HCT116 (cell line): ENCODE measurements at regions not wholly inside any gene's neighbourhood (a gene's known extent, or its start where the extent isn't known, plus 50 kb on each side); places are given as distances from the start of the nearest gene placed in this dataset.

ENCODE experiments used
- ATAC-seq: fragments of 200-7000 bp; cut with Tn5 transposase; 2 replicates; pipeline ENCODE4 v1.9.1; 2020; ENCODE audit warnings: mild to moderate bottlenecking, moderate library complexity
- BruUV-seq: library from RNA; stranded (reverse); fragments of 400-500 nt; replicated peaks from 2 replicates; lab custom pipeline; 2021; lab: Mats Ljungman, UMichigan
- CTCF ChIA-PET: fragments of 300-600 bp; sonication (Branson Sonifier 250); formaldehyde crosslinking; loops from one replicate; lab custom pipeline; 2021; ENCODE audit warnings: antibody characterized with exemption; lab: Charles Lee
- POLR2A ChIA-PET: fragments of 300-600, 350-600 bp; sonication (Branson Sonifier 250); formaldehyde crosslinking; loops from one replicate; lab custom pipeline; 2021; ENCODE audit warnings: antibody characterized with exemption; lab: Charles Lee
- RAD21 ChIA-PET, 2 experiments: fragments of 300-600 bp; sonication (Branson Sonifier 250); formaldehyde crosslinking; loops; one replicate each; lab custom pipeline; 2023; ENCODE audit warnings: low total read pairs in 2 of 2; ENCODE audit not compliant: uncharacterized antibody in 2 of 2, unreplicated experiment in 2 of 2, low non-redundant PET in 1 of 2; lab: Charles Lee
- DNase-seq: peaks from one replicate; pipeline ENCODE4 v3.0.0-alpha.2; 2010; ENCODE audit warnings: low read depth, low spot score
- H2AFZ ChIP-seq: fragments of 200-600 bp; shearing (Covaris generic), sonication (generic); 2 replicates; pipeline ENCODE4 v1.6.1; 2017; ENCODE audit warnings: low read depth, mixed run types, mixed read lengths, antibody characterized with exemption, low read length; ENCODE audit not compliant: poor library complexity, severe bottlenecking
- H3K27ac ChIP-seq: 2 replicates; pipeline ENCODE4 v1.5.1; 2012; ENCODE audit warnings: low read depth, low read length
- H3K27me3 ChIP-seq: fragments of 200-600 bp; sonication (generic); 2 replicates; pipeline ENCODE4 v1.6.1; 2016; ENCODE audit warnings: mixed run types, low read length, mixed read lengths; ENCODE audit not compliant: insufficient read depth
- H3K36me3 ChIP-seq, 2 experiments: fragments of 200-500 bp in 1 of 2; fragments of 200-600 bp in 1 of 2; sonication (Bioruptor generic) in 1 of 2; sonication (generic) in 1 of 2; 2 replicates each; pipeline versions ENCODE4 v1.5.1 to v1.6.1; 2014 to 2016; ENCODE audit warnings: low read length in 2 of 2, inconsistent platforms in 1 of 2, mixed read lengths in 1 of 2, mixed run types in 1 of 2; ENCODE audit not compliant: insufficient read depth in 2 of 2, control insufficient read depth in 1 of 2
- H3K4me1 ChIP-seq, 2 experiments: fragments of 200-600 bp in 1 of 2; sonication (generic) in 1 of 2; 2 replicates each; pipeline versions ENCODE4 v1.5.1 to v1.6.1; 2012 to 2017; ENCODE audit warnings: low read length in 2 of 2, inconsistent platforms in 1 of 2, mild to moderate bottlenecking in 1 of 2, mixed read lengths in 1 of 2, mixed run types in 1 of 2, moderate library complexity in 1 of 2; ENCODE audit not compliant: insufficient read depth in 2 of 2, control insufficient read depth in 1 of 2
- H3K4me2 ChIP-seq: fragments of 200-600 bp; sonication (generic); 2 replicates; pipeline ENCODE4 v1.6.1; 2017; ENCODE audit warnings: mixed run types, low read length, mixed read lengths
- H3K4me3 ChIP-seq, 2 experiments: fragments of 200-600 bp in 1 of 2; sonication (generic) in 1 of 2; replicated peaks in 1 of 2; 2 replicates each; pipeline ENCODE4 v1.5.1; 2011 to 2016; ENCODE audit warnings: low read length in 2 of 2, control low read depth in 1 of 2, low read depth in 1 of 2, mild to moderate bottlenecking in 1 of 2, mixed read lengths in 1 of 2, mixed run types in 1 of 2
- H3K79me2 ChIP-seq: fragments of 200-600 bp; sonication (generic); 2 replicates; pipeline ENCODE4 v1.6.1; 2017; ENCODE audit warnings: mild to moderate bottlenecking, mixed run types, low read length, moderate library complexity, mixed read lengths; ENCODE audit not compliant: insufficient read depth
- H3K9ac ChIP-seq: fragments of 200-600 bp; sonication (generic); 2 replicates; pipeline ENCODE4 v1.6.1; 2016; ENCODE audit warnings: low read length, mixed read lengths
- H3K9me2 ChIP-seq: fragments of 200-600 bp; sonication (generic), shearing (Covaris generic); 2 replicates; pipeline ENCODE4 v1.6.1; 2017; ENCODE audit warnings: mixed run types, mild to moderate bottlenecking, moderate library complexity; ENCODE audit not compliant: insufficient read depth
- H3K9me3 ChIP-seq, 2 experiments: fragments of 200-500 bp in 1 of 2; fragments of 200-600 bp in 1 of 2; sonication (Bioruptor generic) in 1 of 2; sonication (generic) in 1 of 2; 2 replicates each; pipeline ENCODE4 v1.6.1; 2014 to 2017; ENCODE audit warnings: low read length in 2 of 2, mixed read lengths in 2 of 2, inconsistent platforms in 1 of 2, low read depth in 1 of 2, mild to moderate bottlenecking in 1 of 2, mixed run types in 1 of 2, moderate library complexity in 1 of 2; ENCODE audit not compliant: control insufficient read depth in 1 of 2, insufficient read depth in 1 of 2
- H4K20me1 ChIP-seq: fragments of 200-600 bp; sonication (generic), shearing (Covaris generic); 2 replicates; pipeline ENCODE4 v1.6.1; 2017; ENCODE audit warnings: mixed run types, mild to moderate bottlenecking, moderate library complexity; ENCODE audit not compliant: insufficient read depth
- CEBPB ChIP-seq: IDR thresholded peaks from 2 replicates; pipeline ENCODE4 v1.6.1; 2012; ENCODE audit warnings: low read depth
- FOSL1 ChIP-seq: IDR thresholded peaks from 2 replicates; pipeline ENCODE4 v1.6.1; 2012; ENCODE audit warnings: low read depth
- POLR2AphosphoS5 ChIP-seq: IDR thresholded peaks from 2 replicates; pipeline ENCODE4 v1.6.1; 2011; ENCODE audit warnings: mild to moderate bottlenecking, low read depth, low read length, moderate library complexity
- RAD21 ChIP-seq: IDR thresholded peaks from 2 replicates; pipeline ENCODE4 v1.6.1; 2012; ENCODE audit warnings: low read depth, mild to moderate bottlenecking
- SIN3A ChIP-seq: IDR thresholded peaks from 2 replicates; pipeline ENCODE4 v1.6.1; 2012; ENCODE audit warnings: low read depth
- intact Hi-C: fragments of 100-400 bp; cut with micrococcal nuclease; formaldehyde crosslinking; loops from 2 replicates; pipeline ENCODE4 v1.10.0; 2022
- TF ChIP-seq, protein P1 (sequence below): IDR thresholded peaks from 2 replicates; pipeline ENCODE4 v1.6.1; 2012

DNA sequence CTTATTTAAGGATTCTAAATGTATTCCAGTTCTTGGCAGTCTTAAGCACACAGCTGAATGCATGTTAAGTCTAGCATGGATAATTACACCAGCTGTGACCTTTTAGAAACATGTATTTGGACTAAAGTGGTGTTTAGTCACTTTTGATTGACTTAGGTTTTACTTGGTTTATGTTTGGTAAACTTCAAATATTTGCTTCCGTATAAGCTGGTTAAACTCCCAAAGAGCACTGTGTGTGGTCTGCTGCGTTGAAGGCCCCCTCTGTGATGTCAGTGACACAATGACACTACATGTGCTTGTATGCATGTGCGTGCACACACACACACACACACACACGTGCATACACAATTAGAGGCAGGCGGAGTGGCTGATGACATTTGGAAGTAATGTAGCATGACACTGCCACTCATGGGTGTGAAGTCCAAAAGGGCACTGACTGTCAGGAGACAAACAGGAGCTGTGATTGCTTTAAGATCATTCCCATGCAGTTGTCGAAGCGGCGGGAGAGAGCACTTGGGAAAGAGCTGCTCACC lies 156.1 kb upstream of the CDH13 start:
- H3K27me3 ChIP-seq, result peaks cover 45% of the 10 kb centered on the region; the same call in 1 of the 2 replicates
- DNase-seq (no peak), ATAC-seq (no peak)
- H3K4me2 ChIP-seq, result no peak overlapping the region
- ChIA-PET POLR2A (no interaction called here), RAD21 (no interaction called here), CTCF (interaction anchor here (1.4 kb wide), 1 partner anchor 14 kb away, joined by 5 read pairs; no protein-coding TSS in a partner anchor)
- H3K9me2 ChIP-seq, result no peaks in the 10 kb centered on the region
- H3K36me3 ChIP-seq, result no peaks in the 10 kb centered on the region
- no peaks in the 10 kb centered on the region for H4K20me1 ChIP-seq
- H2AFZ ChIP-seq, result no peak overlapping the region
- no peaks in the 10 kb centered on the region for H3K9me3 ChIP-seq
- no TSS peak for BruUV-seq
- no peak for TF ChIP-seq CEBPB
- TF ChIP-seq POLR2AphosphoS5, result no peak
- TF ChIP-seq SIN3A, result no peak
- no peak overlapping the region for H3K9ac ChIP-seq
- H3K4me3 ChIP-seq, result no peak overlapping the region
- H3K4me1 ChIP-seq, result no peaks in the 10 kb centered on the region
- H3K27ac ChIP-seq, result no peak overlapping the region
- intact Hi-C loops, result no loop called here
- no peaks in the 10 kb centered on the region for H3K79me2 ChIP-seq

DNA sequence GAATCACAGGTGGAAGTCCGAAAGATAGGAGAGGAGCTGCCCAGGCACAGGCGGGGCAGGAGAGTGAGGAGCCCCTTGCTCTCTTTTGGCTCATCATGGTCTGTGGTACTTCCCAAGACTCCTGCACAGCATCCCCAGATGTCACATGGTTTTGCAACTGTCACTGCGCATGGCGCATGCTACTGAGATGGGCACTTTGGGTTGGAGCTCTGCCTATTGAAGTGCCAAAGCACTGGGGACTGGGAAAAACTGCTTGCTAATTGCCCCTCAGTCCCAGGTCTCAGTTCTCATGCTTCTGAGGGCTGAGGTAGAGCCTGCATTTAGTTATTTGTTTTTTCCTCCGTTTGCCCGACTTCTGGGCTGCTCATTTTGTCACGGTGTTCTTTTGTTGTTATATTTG lies 156.8 kb upstream of the CDH13 start:
- POLR2A ChIA-PET, result no interaction called here
- ATAC-seq, result no peak
- RAD21 ChIA-PET, result no interaction called here

More for the DNA sequence above, 156.8 kb upstream of the CDH13 start:
- H4K20me1 ChIP-seq, result no peaks in the 10 kb centered on the region
- H3K9me3 ChIP-seq, result no peaks in the 10 kb centered on the region
- H3K4me3 ChIP-seq, result no peak overlapping the region
- no peaks in the 10 kb centered on the region for H3K36me3 ChIP-seq
- no peaks in the 10 kb centered on the region for H3K9me2 ChIP-seq
- no TSS peak for BruUV-seq
- no peak overlapping the region for H3K9ac ChIP-seq
- H3K79me2 ChIP-seq, result no peaks in the 10 kb centered on the region
- H2AFZ ChIP-seq, result no peak overlapping the region
- no peak overlapping the region for H3K4me2 ChIP-seq
- intact Hi-C loops, result no loop called here
- no peak for DNase-seq
- no peaks in the 10 kb centered on the region for H3K4me1 ChIP-seq
- TF ChIP-seq FOSL1 (no peak), RAD21 (no peak)
- TF ChIP-seq, protein P1, sequence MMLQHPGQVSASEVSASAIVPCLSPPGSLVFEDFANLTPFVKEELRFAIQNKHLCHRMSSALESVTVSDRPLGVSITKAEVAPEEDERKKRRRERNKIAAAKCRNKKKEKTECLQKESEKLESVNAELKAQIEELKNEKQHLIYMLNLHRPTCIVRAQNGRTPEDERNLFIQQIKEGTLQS, result no peak
- H3K27ac ChIP-seq, result no peak overlapping the region
- H3K27me3 ChIP-seq, result peaks cover 44% of the 10 kb centered on the region; the same call in 1 of the 2 replicates
- CTCF ChIA-PET, result interaction anchor here (1.4 kb wide), 1 partner anchor 13 kb away, joined by 5 read pairs; no protein-coding TSS in a partner anchor
